Left renal cortex interstitium (tissue), 4 donors: ENCODE measurements at regions not wholly inside any gene's neighbourhood (a gene's known extent, or its start where the extent isn't known, plus 50 kb on each side); places are given as distances from the start of the nearest gene placed in this dataset.

Experiments used
- DNase-seq, 4 donors: peaks; one replicate each; pipeline ENCODE4 v3.0.0-alpha.2; 2013; ENCODE audit warnings: low read depth in 4 of 4, low spot score in 2 of 4, missing footprints in 1 of 4

DNA sequence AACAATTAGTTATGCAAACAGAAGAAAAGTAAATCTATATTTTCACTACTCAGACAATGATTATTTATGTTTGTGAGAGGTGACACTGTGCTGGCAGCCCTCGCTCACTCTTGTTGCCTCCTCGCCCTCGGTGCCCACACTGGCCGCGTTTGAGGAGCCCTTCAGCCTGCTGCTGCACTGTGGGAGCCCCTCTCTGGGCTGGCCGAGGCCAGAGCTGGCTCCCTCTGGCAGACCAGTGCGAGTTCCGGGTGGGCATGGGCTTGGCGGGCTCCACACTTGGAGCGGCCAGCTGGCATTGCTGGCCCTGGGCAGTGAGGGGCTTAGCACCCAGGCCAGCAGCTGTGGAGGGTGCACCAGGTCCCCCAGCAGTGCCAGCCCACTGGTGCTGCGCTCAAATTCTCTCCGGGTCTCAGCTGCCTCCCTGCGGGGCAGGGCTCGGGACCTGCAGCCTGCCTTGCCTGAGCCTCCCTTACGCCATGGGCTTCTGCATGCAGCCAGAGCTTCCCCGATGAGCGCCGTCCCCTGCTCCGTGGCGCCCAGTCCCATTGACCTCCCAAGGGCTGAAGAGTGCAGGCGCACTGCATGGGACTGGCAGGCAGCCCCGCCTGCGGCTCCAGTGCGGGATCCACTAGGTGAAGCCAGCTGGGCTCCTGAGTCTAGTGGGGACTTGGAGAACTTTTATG lies 902.6 kb downstream of the PDHA2 start:
- DNase-seq, result no peak

DNA sequence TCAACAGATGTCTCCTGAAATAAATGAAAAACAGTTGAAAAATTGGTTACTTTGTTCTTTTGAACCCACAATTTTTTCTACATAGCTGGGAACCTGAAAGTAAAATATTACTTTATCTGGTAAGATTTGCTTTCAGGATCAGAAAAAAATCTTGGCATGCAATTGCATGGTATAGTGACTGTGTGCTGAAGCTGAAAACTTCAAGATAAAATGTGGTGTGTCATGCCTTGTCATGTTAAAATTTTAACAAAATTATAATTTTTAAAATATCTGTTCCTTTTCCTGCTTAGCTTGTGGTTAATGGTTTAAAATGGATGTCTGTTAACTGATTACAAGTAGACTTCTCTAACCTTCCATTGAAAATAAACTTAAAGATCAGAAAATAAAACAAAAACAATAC lies 904.8 kb downstream of the PDHA2 start:
- DNase-seq, result no peak

DNA sequence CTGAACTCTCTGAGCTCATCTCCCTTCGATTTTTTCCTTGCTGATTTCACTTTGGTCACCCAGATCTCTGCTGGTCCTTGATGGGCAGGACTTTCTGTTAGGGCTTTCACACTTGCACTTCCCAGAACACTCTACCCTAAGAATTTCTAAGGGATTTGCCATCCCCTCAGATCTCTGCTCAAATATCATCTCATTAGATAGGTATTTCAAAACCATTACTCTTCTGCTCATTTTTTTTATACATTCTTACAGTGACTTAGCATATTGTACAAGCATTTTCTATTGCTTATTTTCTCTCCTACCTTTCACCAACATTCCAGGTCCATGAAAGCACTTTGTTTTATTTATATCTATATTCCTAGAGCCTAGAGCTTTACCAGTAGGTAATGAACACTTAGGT lies 913.3 kb downstream of the PDHA2 start:
- no peak for DNase-seq

DNA sequence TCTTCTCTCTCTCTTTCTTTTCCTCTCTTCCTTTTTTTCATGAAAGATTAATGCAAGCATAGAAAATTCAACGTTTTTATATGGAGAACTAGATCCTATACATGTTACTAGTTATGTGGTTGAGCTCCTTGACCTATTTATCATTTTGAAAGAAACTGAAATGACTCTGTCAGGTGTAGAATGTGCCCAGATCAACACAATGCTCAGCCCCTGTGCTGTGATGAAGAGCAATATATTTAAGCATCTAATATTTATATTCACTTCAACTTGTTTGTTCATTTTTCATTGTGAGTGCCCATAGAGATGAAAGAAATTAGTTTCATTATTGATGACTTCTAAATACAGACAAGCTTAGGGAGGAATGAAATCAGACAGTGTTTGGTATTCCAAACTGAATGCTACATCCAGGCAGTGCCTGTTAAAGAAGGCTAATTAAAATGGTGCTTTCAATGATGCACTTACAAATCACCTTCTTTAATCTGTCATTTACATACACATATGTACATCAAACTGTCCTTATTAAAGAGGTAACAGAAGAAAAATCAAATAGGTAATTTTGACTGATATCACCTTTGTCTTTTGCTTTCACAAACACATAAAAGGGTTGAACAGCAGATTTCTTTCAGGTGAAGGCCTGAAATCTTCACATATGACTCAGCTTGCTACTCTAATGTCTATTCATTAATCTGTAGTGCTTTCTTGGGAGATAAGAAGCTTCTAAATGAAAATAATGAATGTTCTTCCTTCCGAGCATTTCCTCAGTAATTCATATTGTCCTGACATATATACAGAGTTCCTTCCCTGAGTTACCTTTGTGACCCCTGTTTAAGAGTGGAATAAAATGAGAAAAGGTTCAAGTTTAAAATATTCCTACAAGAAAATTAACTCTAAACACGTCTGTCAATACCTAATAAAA lies 915.9 kb downstream of the PDHA2 start:
- no peak for DNase-seq

DNA sequence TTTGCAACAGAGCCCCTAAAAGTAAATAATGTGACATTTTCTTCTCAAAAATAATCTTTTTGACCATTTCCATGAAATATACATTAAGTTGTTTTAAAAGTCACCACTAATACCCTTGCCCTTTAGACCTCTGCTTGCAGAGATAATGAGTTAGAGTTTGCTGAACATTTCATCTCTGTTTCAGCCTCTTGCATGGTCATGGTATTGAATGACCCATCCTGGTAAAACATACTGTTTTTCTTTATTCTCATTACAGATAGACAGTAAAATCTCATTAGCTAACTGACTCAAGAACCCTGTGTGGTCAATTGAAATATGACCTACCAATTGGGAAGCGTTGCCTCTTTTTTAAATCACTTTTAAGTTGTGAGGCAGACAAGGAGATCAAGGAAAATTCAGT lies 916.7 kb downstream of the PDHA2 start:
- no peak for DNase-seq

DNA sequence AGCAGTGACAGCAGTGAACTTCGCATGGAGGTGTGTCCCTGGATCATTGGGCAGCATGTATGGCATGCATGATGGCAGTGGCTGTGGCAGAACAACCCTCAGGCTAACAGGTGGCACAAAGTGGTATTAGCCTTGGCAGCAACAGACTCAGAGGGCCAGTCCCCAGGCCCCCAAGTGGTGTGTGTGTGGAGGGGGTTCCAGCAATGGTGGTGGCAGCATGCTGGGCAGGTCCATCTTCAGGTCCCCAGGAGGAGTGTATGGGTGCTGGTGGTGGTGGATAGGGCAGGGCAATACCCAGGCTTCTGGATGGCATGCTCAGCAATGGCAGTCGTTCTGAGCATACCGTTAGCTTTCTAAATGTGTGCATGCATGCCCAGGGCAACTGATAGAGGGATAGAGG lies 923.7 kb downstream of the PDHA2 start:
- no peak for DNase-seq

DNA sequence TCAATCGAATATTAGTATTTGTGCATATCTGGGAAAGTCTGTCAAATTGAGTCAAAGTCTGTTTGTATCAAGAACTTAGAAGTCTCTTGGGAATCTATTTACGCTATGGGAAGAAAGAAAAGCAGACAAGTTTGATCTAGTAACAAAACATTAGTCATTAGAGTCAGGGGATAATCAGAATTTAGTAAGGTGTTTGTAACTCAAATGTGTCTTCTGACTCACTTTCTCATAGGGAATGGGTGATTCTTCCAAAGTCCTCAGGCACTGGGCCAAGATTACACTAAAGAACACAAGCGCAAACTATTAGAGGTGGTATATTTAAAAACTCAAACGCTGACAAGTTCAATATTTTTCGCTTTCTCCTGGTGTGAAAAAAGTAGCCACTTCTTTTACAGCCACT lies 926.5 kb downstream of the PDHA2 start:
- no peak for DNase-seq

DNA sequence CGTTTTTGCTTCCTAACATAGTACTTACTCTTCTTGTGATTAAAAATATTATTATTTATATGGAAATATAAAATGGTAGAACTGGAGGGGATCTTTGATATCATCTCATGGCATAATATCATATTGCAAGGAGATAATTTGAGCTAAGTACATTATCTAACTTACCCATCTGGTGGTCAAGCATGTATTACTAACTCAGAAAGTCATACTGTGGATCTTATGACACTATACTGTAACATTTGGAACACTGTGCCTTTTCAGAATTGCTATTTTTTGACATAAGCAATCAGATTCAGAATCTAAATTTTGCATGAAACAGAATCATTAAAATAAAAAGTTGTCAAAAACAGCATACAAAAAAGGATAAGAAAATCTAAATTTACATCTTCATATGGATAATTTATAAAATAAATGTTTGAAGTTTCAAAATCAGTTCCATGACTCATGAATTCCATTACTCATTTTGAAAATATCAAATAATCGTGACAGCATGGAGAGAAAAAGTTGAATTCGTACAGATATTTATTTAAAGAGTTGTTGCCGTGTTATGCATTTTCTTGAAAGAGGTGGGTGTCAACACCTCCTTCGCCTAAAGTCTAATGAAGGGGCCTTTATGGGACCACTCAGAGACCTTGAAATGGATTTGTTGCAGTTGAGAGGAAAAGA lies 928.1 kb downstream of the PDHA2 start:
- DNase-seq, result no peak

DNA sequence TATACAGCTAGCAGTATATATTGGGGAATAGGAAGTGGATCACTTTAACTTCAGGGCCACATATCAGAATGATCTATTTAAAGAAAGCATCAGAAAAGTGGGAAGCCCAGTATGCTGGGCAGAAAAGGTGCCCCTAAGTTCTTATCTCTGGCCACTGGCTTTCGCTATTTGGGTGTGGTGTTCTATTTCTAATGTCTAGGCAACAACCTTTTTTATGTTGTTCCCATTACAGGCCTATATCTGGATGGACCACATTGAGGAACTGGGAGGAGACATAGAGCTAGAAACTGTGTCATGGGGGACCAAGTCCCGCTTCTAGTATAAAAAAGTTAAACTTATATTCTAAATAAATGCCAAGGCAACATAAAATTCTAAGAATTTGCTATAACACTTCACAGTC lies 935.6 kb downstream of the PDHA2 start:
- no peak for DNase-seq

DNA sequence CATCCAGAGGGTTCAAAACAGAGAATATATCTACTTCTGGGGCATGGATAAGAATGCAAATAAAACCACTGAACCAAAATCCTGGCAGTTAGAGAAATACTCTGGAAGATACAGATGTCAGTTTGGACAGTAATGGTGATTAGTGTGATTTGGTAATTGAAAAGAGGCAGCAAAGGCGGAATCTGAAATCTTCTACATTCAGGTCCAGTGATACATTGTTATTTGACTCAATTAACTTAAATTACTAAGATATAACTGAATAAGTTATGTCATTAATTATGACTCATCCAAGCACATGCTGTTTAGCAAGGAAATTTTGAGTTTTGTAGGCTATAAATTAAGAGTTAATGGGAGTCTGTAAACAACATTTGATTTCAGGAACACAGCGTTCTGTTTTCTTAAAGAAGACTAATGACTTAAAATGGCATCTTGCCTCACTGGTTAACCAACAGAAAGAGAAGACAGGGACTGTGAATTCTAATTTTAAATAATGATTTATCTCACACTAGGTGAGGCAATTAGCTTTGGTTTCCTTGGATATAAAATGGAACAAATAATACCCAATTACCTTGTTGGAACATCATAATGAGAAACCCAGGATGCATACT lies 937.1 kb downstream of the PDHA2 start:
- no peak for DNase-seq

DNA sequence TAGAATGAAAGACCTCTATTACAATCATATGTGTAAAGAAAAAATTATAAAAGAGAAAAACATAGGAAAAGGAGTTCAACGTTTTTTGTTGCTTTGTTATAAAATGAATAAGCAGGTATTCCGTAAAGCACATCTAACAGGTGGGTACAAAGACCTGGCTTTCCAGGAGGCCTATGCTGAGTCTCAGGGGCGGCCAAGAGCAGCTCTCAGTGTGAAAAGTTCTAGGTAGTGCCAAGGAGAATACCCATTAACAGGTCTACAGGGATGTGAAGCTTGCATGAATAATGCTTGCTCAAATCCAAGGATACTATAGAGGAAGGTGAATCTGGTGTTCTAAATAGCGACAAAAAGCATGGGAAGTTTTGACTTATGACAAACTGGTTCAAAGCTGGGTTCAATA lies 944.4 kb downstream of the PDHA2 start:
- no peak for DNase-seq

DNA sequence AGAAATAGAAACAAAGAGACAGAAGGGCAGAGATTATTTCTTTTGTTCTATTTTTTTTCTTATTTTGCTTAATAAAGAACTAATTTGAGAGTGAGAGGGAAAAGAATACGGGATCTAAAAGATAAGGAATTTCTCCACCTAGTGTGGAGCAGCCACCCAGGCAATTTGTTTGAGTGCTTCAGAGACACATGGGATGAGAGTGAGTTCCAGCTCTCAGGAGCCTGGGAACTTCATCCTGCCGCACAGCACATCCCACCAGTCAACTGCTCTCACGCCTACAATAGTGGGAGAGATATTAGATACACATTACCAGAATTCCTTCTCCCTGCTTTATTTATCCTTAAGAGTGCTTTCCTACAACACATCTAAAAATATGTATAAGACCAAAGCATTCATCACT lies 946.4 kb downstream of the PDHA2 start:
- DNase-seq, result no peak

DNA sequence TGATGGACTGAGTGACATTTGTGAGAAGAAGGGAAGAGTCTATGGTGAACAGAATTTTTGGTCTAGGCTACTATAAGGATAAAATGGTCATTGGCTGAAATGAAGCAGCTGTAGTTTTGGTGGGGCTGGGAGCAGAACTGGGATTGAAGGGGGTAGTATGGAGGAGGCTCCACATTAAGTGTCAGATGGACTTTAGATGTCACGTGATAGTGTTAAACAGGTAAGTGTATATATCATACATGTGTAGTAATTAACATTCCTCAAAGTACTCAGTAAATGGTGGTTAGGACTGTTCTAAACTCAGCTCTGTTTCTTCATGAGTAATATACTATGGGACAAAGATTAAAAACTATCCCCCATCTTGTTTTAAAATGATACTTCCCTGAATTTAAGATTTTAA lies 947.9 kb downstream of the PDHA2 start:
- no peak for DNase-seq

DNA sequence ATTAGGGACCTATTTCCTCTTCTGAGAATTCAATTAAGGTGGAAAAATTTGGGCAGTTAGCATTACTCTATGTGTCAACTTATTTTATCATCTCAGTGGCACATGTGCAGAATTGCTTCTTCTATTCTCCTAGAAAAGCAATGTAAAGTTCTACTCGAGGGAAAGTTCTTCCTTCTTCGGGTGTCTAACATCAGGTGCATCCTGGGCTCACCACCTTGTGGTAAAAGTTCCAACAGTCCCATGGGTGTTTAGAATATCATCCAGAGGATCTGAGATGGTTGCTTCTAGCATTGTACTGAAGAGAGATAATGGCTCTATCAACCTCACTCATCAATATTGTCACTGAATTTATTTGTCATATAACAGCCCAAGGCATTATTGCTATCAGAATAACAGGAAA lies 969.7 kb downstream of the PDHA2 start:
- no peak for DNase-seq

DNA sequence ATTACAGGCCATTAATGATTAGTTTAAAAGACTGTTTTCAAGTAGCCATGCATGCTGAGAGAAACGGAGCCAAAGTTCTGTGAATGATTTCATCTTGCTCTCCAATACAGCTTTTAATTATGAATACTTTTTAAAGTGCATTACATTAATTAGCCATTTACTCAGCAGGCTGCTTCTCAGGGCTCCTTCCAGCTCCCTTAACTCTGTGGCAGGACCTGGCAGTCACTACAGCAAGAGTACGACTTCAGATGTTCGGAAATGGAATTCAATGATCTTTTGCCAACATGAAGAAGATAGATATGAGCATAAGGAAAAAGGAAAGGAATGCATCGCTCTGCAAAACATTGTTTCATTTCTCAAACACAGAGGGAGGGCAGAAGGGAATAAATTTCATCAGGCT lies 987.2 kb downstream of the PDHA2 start:
- DNase-seq, result no peak

DNA sequence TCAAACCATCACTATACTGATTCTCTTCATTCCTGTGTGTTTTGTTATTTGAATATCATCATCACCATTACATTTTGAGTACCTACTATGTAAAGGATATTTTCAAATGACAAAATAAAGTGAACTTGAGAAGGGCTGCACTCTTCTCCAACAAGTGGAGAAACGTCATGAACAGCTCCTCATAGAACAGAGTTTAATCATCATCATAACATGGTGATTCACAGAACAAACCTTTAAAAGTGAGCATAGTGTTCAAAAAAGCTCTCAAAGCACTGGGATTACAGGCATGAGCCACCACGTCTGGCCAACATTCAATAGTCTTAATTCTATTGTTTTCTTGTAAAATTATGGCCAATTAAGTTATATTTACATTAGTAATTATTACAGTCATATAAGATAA lies 993.9 kb downstream of the PDHA2 start:
- DNase-seq, result no peak

DNA sequence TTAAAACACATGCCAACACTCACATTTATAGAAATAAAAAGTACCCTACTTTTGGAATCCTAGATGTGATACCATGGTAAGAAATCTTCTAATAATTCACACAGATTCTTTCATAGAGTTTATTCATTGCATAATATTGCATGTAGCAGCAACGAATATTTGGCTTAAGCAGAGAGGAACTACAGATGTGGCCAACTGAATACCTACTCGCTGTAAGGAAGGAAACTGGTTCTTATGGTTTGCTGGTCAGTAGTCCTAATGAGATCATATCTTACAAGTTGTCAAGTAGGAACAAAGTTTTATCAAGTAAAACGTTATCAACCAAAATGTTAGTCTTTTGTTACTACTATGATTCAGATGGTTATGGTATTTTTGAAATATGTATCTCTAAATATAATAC lies 996.1 kb downstream of the PDHA2 start:
- no peak for DNase-seq

DNA sequence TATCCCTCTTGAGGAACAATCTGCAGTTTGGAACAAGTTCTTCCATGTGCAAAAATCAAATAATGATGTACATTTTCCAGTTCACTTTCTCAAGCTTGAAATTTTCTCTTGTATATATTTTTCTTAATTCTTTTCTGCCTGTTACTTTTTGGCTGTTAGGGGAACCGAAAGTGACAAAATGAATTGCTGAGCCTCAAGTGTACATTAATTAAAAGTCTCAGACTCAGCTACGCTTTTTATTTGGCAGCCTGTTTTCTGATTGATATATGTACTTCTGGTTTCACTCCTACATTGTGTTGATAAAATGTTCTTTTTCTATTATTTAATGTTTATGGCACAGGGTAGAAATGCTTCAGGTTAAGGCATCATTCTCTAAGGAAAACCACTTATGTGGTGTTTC lies 999.5 kb downstream of the PDHA2 start:
- no peak for DNase-seq

DNA sequence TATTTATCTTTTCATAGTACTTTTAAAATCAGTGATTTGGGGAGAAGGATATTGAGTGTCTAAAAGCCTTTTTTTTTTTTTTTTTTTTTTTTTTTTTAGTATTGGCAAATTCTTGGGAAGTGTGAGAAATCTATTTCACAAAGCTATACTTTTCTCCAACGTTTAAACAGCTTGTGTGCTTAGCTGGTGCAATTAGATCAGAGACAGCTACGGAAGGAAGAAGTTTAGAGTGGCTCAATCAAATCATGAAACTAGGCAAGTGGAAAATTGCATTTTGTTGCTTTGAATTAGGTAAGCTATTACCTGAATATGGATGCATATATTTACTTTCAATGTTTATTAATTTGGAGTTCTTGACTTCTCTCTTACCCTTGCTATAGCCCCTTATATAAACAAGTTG lies 1001.9 kb downstream of the PDHA2 start:
- DNase-seq, result no peak

DNA sequence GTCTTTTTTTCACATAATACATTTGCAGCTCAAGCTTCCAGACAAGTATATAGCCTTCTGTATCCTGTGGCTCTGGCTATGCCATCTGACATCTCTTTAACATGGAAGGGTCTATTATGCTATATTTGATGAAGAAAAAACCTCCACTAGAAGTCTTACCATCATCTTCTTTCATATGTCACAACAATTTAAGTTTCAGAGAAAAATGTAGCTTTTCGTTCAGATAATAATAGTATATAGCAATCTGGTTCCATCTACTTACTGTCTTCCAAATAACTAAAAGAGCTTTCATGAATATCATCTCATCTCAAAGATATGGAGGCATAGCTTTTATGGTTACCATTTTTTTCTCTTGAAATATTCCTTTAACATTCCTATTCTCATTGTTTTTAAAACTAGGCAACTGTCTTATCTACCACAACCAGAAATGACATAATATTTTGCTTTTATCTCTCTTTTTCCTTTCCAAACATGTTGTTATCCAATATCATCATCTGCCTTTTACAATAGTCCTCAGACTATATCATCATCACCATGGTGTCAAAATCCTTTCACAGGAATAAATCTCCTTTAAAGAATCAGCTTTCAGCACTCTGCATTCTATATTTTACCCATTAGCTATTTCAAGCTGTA lies 1005.1 kb downstream of the PDHA2 start:
- DNase-seq, result no peak

DNA sequence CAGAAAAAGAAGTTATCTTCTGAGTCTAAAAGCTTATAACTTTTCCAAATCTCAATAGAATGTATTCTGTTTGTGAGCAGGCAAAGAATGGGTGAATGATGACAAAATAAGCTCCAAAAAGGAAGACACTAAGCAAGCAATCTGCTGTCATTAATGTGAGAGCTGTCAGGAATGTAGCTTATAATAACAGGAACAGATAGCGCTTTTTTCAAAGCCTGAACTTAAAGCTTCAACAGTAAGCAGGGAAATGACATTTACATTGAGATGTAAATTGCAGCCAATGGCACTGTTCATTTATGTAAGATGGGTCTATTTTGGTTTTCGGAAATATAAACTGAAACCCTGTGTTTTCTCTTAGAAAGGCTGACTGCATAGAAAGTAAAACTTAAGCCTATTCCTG lies 1005.9 kb downstream of the PDHA2 start:
- no peak for DNase-seq
